HCT116 (cell line): ENCODE measurements at regions not wholly inside any gene's neighbourhood (a gene's known extent, or its start where the extent isn't known, plus 50 kb on each side); places are given as distances from the start of the nearest gene placed in this dataset.

Source experiments
- ATAC-seq: fragments of 200-7000 bp; cut with Tn5 transposase; 2 replicates; pipeline ENCODE4 v1.9.1; 2020; ENCODE audit warnings: mild to moderate bottlenecking, moderate library complexity
- BruUV-seq: library from RNA; stranded (reverse); fragments of 400-500 nt; replicated peaks from 2 replicates; lab custom pipeline; 2021; lab: Mats Ljungman, UMichigan
- CTCF ChIA-PET: fragments of 300-600 bp; sonication (Branson Sonifier 250); formaldehyde crosslinking; loops from one replicate; lab custom pipeline; 2021; ENCODE audit warnings: antibody characterized with exemption; lab: Charles Lee
- POLR2A ChIA-PET: fragments of 300-600, 350-600 bp; sonication (Branson Sonifier 250); formaldehyde crosslinking; loops from one replicate; lab custom pipeline; 2021; ENCODE audit warnings: antibody characterized with exemption; lab: Charles Lee
- RAD21 ChIA-PET, 2 experiments: fragments of 300-600 bp; sonication (Branson Sonifier 250); formaldehyde crosslinking; loops; one replicate each; lab custom pipeline; 2023; ENCODE audit warnings: low total read pairs in 2 of 2; ENCODE audit not compliant: uncharacterized antibody in 2 of 2, unreplicated experiment in 2 of 2, low non-redundant PET in 1 of 2; lab: Charles Lee
- DNase-seq: peaks from one replicate; pipeline ENCODE4 v3.0.0-alpha.2; 2010; ENCODE audit warnings: low read depth, low spot score
- H2AFZ ChIP-seq: fragments of 200-600 bp; shearing (Covaris generic), sonication (generic); 2 replicates; pipeline ENCODE4 v1.6.1; 2017; ENCODE audit warnings: low read depth, mixed run types, mixed read lengths, antibody characterized with exemption, low read length; ENCODE audit not compliant: poor library complexity, severe bottlenecking
- H3K27ac ChIP-seq: 2 replicates; pipeline ENCODE4 v1.5.1; 2012; ENCODE audit warnings: low read depth, low read length
- H3K27me3 ChIP-seq: fragments of 200-600 bp; sonication (generic); 2 replicates; pipeline ENCODE4 v1.6.1; 2016; ENCODE audit warnings: mixed run types, low read length, mixed read lengths; ENCODE audit not compliant: insufficient read depth
- H3K36me3 ChIP-seq, 2 experiments: fragments of 200-500 bp in 1 of 2; fragments of 200-600 bp in 1 of 2; sonication (Bioruptor generic) in 1 of 2; sonication (generic) in 1 of 2; 2 replicates each; pipeline versions ENCODE4 v1.5.1 to v1.6.1; 2014 to 2016; ENCODE audit warnings: low read length in 2 of 2, inconsistent platforms in 1 of 2, mixed read lengths in 1 of 2, mixed run types in 1 of 2; ENCODE audit not compliant: insufficient read depth in 2 of 2, control insufficient read depth in 1 of 2
- H3K4me1 ChIP-seq, 2 experiments: fragments of 200-600 bp in 1 of 2; sonication (generic) in 1 of 2; 2 replicates each; pipeline versions ENCODE4 v1.5.1 to v1.6.1; 2012 to 2017; ENCODE audit warnings: low read length in 2 of 2, inconsistent platforms in 1 of 2, mild to moderate bottlenecking in 1 of 2, mixed read lengths in 1 of 2, mixed run types in 1 of 2, moderate library complexity in 1 of 2; ENCODE audit not compliant: insufficient read depth in 2 of 2, control insufficient read depth in 1 of 2
- H3K4me2 ChIP-seq: fragments of 200-600 bp; sonication (generic); 2 replicates; pipeline ENCODE4 v1.6.1; 2017; ENCODE audit warnings: mixed run types, low read length, mixed read lengths
- H3K4me3 ChIP-seq, 2 experiments: fragments of 200-600 bp in 1 of 2; sonication (generic) in 1 of 2; replicated peaks in 1 of 2; 2 replicates each; pipeline ENCODE4 v1.5.1; 2011 to 2016; ENCODE audit warnings: low read length in 2 of 2, control low read depth in 1 of 2, low read depth in 1 of 2, mild to moderate bottlenecking in 1 of 2, mixed read lengths in 1 of 2, mixed run types in 1 of 2
- H3K79me2 ChIP-seq: fragments of 200-600 bp; sonication (generic); 2 replicates; pipeline ENCODE4 v1.6.1; 2017; ENCODE audit warnings: mild to moderate bottlenecking, mixed run types, low read length, moderate library complexity, mixed read lengths; ENCODE audit not compliant: insufficient read depth
- H3K9ac ChIP-seq: fragments of 200-600 bp; sonication (generic); 2 replicates; pipeline ENCODE4 v1.6.1; 2016; ENCODE audit warnings: low read length, mixed read lengths
- H3K9me2 ChIP-seq: fragments of 200-600 bp; sonication (generic), shearing (Covaris generic); 2 replicates; pipeline ENCODE4 v1.6.1; 2017; ENCODE audit warnings: mixed run types, mild to moderate bottlenecking, moderate library complexity; ENCODE audit not compliant: insufficient read depth
- H3K9me3 ChIP-seq, 2 experiments: fragments of 200-500 bp in 1 of 2; fragments of 200-600 bp in 1 of 2; sonication (Bioruptor generic) in 1 of 2; sonication (generic) in 1 of 2; 2 replicates each; pipeline ENCODE4 v1.6.1; 2014 to 2017; ENCODE audit warnings: low read length in 2 of 2, mixed read lengths in 2 of 2, inconsistent platforms in 1 of 2, low read depth in 1 of 2, mild to moderate bottlenecking in 1 of 2, mixed run types in 1 of 2, moderate library complexity in 1 of 2; ENCODE audit not compliant: control insufficient read depth in 1 of 2, insufficient read depth in 1 of 2
- H4K20me1 ChIP-seq: fragments of 200-600 bp; sonication (generic), shearing (Covaris generic); 2 replicates; pipeline ENCODE4 v1.6.1; 2017; ENCODE audit warnings: mixed run types, mild to moderate bottlenecking, moderate library complexity; ENCODE audit not compliant: insufficient read depth
- CBX3 ChIP-seq: IDR thresholded peaks from 2 replicates; pipeline ENCODE4 v1.6.1; 2012; ENCODE audit warnings: low read depth
- EGR1 ChIP-seq: IDR thresholded peaks from 2 replicates; pipeline ENCODE4 v1.6.1; 2012; ENCODE audit warnings: low read depth
- ELF1 ChIP-seq: IDR thresholded peaks from 2 replicates; pipeline ENCODE4 v1.6.1; 2012; ENCODE audit warnings: low read depth, borderline replicate concordance
- EZH2 ChIP-seq: fragments of 200-600 bp; sonication (generic); IDR thresholded peaks from 2 replicates; pipeline ENCODE4 v1.6.1; 2017; ENCODE audit warnings: antibody characterized with exemption, mixed run types
- EZH2phosphoT487 ChIP-seq: fragments of 200-600 bp; IDR thresholded peaks from 2 replicates; pipeline ENCODE4 v1.6.1; 2018; ENCODE audit warnings: antibody characterized with exemption, borderline replicate concordance
- FOSL1 ChIP-seq: IDR thresholded peaks from 2 replicates; pipeline ENCODE4 v1.6.1; 2012; ENCODE audit warnings: low read depth
- JUND ChIP-seq: IDR thresholded peaks from 2 replicates; pipeline ENCODE4 v1.6.1; 2012
- POLR2AphosphoS5 ChIP-seq: IDR thresholded peaks from 2 replicates; pipeline ENCODE4 v1.6.1; 2011; ENCODE audit warnings: mild to moderate bottlenecking, low read depth, low read length, moderate library complexity
- RAD21 ChIP-seq: IDR thresholded peaks from 2 replicates; pipeline ENCODE4 v1.6.1; 2012; ENCODE audit warnings: low read depth, mild to moderate bottlenecking
- SIN3A ChIP-seq: IDR thresholded peaks from 2 replicates; pipeline ENCODE4 v1.6.1; 2012; ENCODE audit warnings: low read depth
- SRF ChIP-seq: IDR thresholded peaks from 2 replicates; pipeline ENCODE4 v1.6.1; 2012; ENCODE audit warnings: low read depth
- TCF7L2 ChIP-seq: IDR thresholded peaks from 2 replicates; pipeline ENCODE4 v1.7.0; 2011; ENCODE audit warnings: borderline replicate concordance, inconsistent platforms; ENCODE audit not compliant: insufficient read depth, insufficient read length; ENCODE audit errors: extremely low read depth
- YY1 ChIP-seq: IDR thresholded peaks from 2 replicates; pipeline ENCODE4 v1.6.1; 2011; ENCODE audit warnings: low read length, low read depth, moderate library complexity, mild to moderate bottlenecking; ENCODE audit not compliant: insufficient replicate concordance; ENCODE audit errors: extremely low read depth
- ZFX ChIP-seq: fragments of 450-650 bp; IDR thresholded peaks from 2 replicates; pipeline ENCODE4 v1.6.1; 2017
- ZNF274 ChIP-seq: fragments of 200-500 bp; sonication (Bioruptor generic); IDR thresholded peaks from 2 replicates; pipeline ENCODE4 v1.6.1; 2014; ENCODE audit warnings: mild to moderate bottlenecking, low read depth, low read length, inconsistent platforms
- intact Hi-C: fragments of 100-400 bp; cut with micrococcal nuclease; formaldehyde crosslinking; loops from 2 replicates; pipeline ENCODE4 v1.10.0; 2022
- TF ChIP-seq, protein P1 (sequence below): IDR thresholded peaks from 2 replicates; pipeline ENCODE4 v1.6.1; 2012; ENCODE audit warnings: low read depth
- TF ChIP-seq, protein P2 (sequence below): IDR thresholded peaks from 2 replicates; pipeline ENCODE4 v1.6.1; 2012
- TF ChIP-seq, protein P3 (sequence below), 3 experiments: fragments of 200-600 bp in 1 of 3; sonication (generic) in 1 of 3; IDR thresholded peaks in 2 of 3; conservative IDR thresholded peaks in 1 of 3; 2 replicates each; pipeline ENCODE4 v1.5.1; 2012 to 2017; ENCODE audit warnings: low read depth in 2 of 3, low read length in 2 of 3, antibody characterized with exemption in 1 of 3, borderline replicate concordance in 1 of 3, control low read depth in 1 of 3, mild to moderate bottlenecking in 1 of 3, mixed read lengths in 1 of 3, mixed run types in 1 of 3, moderate library complexity in 1 of 3; ENCODE audit not compliant: insufficient read depth in 1 of 3
- TF ChIP-seq, protein P4 (sequence below): IDR thresholded peaks from 2 replicates; pipeline ENCODE4 v1.6.1; 2012
- TF ChIP-seq, protein P5 (sequence below): IDR thresholded peaks from 2 replicates; pipeline ENCODE4 v1.6.1; 2011; ENCODE audit warnings: mild to moderate bottlenecking, low read length, moderate library complexity; ENCODE audit not compliant: insufficient replicate concordance; ENCODE audit errors: extremely low read depth

DNA sequence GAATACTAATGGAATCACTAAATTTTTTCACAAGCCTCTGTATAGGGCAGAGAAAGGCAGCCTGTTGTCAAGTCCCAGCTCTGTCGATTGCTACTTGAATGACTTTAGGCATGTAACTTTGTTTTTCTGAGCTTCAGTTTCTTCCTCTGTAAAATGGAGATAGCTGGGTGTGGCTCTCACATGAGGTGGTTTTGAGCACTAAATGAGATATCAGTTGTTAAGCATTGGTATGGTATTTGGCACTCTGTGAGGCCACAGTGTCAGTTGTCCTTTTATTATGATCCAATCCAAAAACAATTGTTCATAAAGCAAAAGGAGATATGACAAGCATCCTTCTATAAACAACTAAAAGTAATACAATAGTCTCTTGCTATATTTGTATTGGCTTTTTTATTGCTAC is 120.6 kb downstream of the DUSP6 start:
- Histone ChIP-seq H3K9me3 (no peaks in the 10 kb centered on the region), H2AFZ (no peak overlapping the region), H3K4me3 (no peak overlapping the region), H3K36me3 (no peaks in the 10 kb centered on the region), H3K4me1 (peaks cover 16 to 23% of the 10 kb centered on the region in 2 experiments), H4K20me1 (no peaks in the 10 kb centered on the region), H3K9ac (no peak overlapping the region), H3K9me2 (peaks cover 4% of the 10 kb centered on the region; the same call in 1 of the 2 replicates), H3K27ac (no peak overlapping the region), H3K27me3 (no peaks in the 10 kb centered on the region), H3K79me2 (no peaks in the 10 kb centered on the region), H3K4me2 (no peak overlapping the region)
- ChIA-PET POLR2A (no interaction called here), RAD21 (no interaction called here), CTCF (no interaction called here)
- intact Hi-C loops, result no loop called here
- no TSS peak for BruUV-seq
- ATAC-seq (no peak), DNase-seq (no peak)
- TF ChIP-seq, protein P1, sequence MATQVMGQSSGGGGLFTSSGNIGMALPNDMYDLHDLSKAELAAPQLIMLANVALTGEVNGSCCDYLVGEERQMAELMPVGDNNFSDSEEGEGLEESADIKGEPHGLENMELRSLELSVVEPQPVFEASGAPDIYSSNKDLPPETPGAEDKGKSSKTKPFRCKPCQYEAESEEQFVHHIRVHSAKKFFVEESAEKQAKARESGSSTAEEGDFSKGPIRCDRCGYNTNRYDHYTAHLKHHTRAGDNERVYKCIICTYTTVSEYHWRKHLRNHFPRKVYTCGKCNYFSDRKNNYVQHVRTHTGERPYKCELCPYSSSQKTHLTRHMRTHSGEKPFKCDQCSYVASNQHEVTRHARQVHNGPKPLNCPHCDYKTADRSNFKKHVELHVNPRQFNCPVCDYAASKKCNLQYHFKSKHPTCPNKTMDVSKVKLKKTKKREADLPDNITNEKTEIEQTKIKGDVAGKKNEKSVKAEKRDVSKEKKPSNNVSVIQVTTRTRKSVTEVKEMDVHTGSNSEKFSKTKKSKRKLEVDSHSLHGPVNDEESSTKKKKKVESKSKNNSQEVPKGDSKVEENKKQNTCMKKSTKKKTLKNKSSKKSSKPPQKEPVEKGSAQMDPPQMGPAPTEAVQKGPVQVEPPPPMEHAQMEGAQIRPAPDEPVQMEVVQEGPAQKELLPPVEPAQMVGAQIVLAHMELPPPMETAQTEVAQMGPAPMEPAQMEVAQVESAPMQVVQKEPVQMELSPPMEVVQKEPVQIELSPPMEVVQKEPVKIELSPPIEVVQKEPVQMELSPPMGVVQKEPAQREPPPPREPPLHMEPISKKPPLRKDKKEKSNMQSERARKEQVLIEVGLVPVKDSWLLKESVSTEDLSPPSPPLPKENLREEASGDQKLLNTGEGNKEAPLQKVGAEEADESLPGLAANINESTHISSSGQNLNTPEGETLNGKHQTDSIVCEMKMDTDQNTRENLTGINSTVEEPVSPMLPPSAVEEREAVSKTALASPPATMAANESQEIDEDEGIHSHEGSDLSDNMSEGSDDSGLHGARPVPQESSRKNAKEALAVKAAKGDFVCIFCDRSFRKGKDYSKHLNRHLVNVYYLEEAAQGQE, result no peak
- TF ChIP-seq, protein P2, sequence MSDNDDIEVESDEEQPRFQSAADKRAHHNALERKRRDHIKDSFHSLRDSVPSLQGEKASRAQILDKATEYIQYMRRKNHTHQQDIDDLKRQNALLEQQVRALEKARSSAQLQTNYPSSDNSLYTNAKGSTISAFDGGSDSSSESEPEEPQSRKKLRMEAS, result no peak
- TF ChIP-seq SIN3A (no peak), SRF (no peak), JUND (no peak), ZNF274 (no peak), YY1 (no peak), EZH2 (no peak), RAD21 (no peak), FOSL1 (no peak), CBX3 (no peak), POLR2AphosphoS5 (no peak), ELF1 (no peak), TCF7L2 (no peak), EZH2phosphoT487 (no peak), EGR1 (no peak), ZFX (no peak)
- TF ChIP-seq, protein P3, sequence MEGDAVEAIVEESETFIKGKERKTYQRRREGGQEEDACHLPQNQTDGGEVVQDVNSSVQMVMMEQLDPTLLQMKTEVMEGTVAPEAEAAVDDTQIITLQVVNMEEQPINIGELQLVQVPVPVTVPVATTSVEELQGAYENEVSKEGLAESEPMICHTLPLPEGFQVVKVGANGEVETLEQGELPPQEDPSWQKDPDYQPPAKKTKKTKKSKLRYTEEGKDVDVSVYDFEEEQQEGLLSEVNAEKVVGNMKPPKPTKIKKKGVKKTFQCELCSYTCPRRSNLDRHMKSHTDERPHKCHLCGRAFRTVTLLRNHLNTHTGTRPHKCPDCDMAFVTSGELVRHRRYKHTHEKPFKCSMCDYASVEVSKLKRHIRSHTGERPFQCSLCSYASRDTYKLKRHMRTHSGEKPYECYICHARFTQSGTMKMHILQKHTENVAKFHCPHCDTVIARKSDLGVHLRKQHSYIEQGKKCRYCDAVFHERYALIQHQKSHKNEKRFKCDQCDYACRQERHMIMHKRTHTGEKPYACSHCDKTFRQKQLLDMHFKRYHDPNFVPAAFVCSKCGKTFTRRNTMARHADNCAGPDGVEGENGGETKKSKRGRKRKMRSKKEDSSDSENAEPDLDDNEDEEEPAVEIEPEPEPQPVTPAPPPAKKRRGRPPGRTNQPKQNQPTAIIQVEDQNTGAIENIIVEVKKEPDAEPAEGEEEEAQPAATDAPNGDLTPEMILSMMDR (IDR thresholded peaks at IDR 0.05 in 2 of 3, conservative IDR thresholded peaks at IDR 0.05 in 1 of 3; ENCODE audit: borderline replicate concordance in 1 of 3, insufficient read depth in 1 of 3, low read depth in 2 of 3, low read length in 2 of 3), result no peak
- TF ChIP-seq, protein P4, sequence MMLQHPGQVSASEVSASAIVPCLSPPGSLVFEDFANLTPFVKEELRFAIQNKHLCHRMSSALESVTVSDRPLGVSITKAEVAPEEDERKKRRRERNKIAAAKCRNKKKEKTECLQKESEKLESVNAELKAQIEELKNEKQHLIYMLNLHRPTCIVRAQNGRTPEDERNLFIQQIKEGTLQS, result no peak
- TF ChIP-seq, protein P5, sequence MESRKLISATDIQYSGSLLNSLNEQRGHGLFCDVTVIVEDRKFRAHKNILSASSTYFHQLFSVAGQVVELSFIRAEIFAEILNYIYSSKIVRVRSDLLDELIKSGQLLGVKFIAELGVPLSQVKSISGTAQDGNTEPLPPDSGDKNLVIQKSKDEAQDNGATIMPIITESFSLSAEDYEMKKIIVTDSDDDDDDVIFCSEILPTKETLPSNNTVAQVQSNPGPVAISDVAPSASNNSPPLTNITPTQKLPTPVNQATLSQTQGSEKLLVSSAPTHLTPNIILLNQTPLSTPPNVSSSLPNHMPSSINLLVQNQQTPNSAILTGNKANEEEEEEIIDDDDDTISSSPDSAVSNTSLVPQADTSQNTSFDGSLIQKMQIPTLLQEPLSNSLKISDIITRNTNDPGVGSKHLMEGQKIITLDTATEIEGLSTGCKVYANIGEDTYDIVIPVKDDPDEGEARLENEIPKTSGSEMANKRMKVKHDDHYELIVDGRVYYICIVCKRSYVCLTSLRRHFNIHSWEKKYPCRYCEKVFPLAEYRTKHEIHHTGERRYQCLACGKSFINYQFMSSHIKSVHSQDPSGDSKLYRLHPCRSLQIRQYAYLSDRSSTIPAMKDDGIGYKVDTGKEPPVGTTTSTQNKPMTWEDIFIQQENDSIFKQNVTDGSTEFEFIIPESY, result no peak
